ENCODE measurements at regions not wholly inside any gene's neighbourhood (a gene's known extent, or its start where the extent isn't known, plus 50 kb on each side); places are given as distances from the start of the nearest gene placed in this dataset.
A peak's percentile ranks its signal among the peaks of the same experiment; 100 is the strongest.

GRCh38 chr14:97177016-97177415 is 379.8 kb downstream of the VRK1 start:
- H2AFZ ChIP-seq (ENCODE audit: low read depth, low read length), result no peak overlapping the region
- H3K36me3 ChIP-seq (ENCODE audit: insufficient read depth, low read length), result no peaks in the 10 kb centered on the region
- H3K9ac ChIP-seq (ENCODE audit: low read length), result no peak overlapping the region
- H3K27ac ChIP-seq (ENCODE audit: low read length), result no peak overlapping the region
- no peaks in the 10 kb centered on the region for H3K27me3 ChIP-seq (ENCODE audit: insufficient read depth, low read depth, low read length)
- H3F3A ChIP-seq (ENCODE audit: insufficient read depth, low read length, poor library complexity, severe bottlenecking), result no peaks in the 10 kb centered on the region
- TF ChIP-seq SMC3 (conservative IDR thresholded peaks at IDR 0.05; ENCODE audit: poor library complexity) (peak; percentile 16), EZH2 (IDR thresholded peaks at IDR 0.05; ENCODE audit: borderline replicate concordance, insufficient read depth, low read length, poor library complexity, severe bottlenecking) (no peak), REST (IDR thresholded peaks at IDR 0.05; ENCODE audit: borderline replicate concordance) (no peak), CTCF (IDR thresholded peaks at IDR 0.05; ENCODE audit: poor library complexity, severe bottlenecking) (peak; percentile 21), TAF1 (IDR thresholded peaks at IDR 0.05; ENCODE audit: low read depth) (no peak)
- no peak overlapping the region for H3K4me3 ChIP-seq (ENCODE audit: low read length)
- no peak overlapping the region for H3K4me2 ChIP-seq (ENCODE audit: low read length)
- no peaks in the 10 kb centered on the region for H3K79me2 ChIP-seq (replicated peaks; ENCODE audit: insufficient read depth, low read length)
- H3K9me3 ChIP-seq (ENCODE audit: low read length), result no peaks in the 10 kb centered on the region
- H4K20me1 ChIP-seq (ENCODE audit: insufficient read depth), result no peaks in the 10 kb centered on the region
- no peaks in the 10 kb centered on the region for H3K9me2 ChIP-seq (ENCODE audit: insufficient read depth, low read length)

GRCh38 chr14:97177635-97178034 is 380.5 kb downstream of the VRK1 start:
- Histone ChIP-seq H3K9me2 (ENCODE audit: insufficient read depth, low read length) (no peaks in the 10 kb centered on the region), H3K79me2 (replicated peaks; ENCODE audit: insufficient read depth, low read length) (no peaks in the 10 kb centered on the region), H3K27ac (ENCODE audit: low read length) (no peak overlapping the region), H3K36me3 (ENCODE audit: insufficient read depth, low read length) (no peaks in the 10 kb centered on the region), H3K4me2 (ENCODE audit: low read length) (no peak overlapping the region), H4K20me1 (ENCODE audit: insufficient read depth) (no peaks in the 10 kb centered on the region), H3K9me3 (ENCODE audit: low read length) (no peaks in the 10 kb centered on the region), H3F3A (ENCODE audit: insufficient read depth, low read length, poor library complexity, severe bottlenecking) (no peaks in the 10 kb centered on the region), H3K27me3 (ENCODE audit: insufficient read depth, low read depth, low read length) (no peaks in the 10 kb centered on the region), H3K9ac (ENCODE audit: low read length) (no peak overlapping the region), H3K4me3 (ENCODE audit: low read length) (no peak overlapping the region), H2AFZ (ENCODE audit: low read depth, low read length) (no peak overlapping the region)
- TF ChIP-seq MXI1 (conservative IDR thresholded peaks at IDR 0.05; ENCODE audit: poor library complexity, severe bottlenecking), result no peak
- TF ChIP-seq POLR2AphosphoS5 (IDR thresholded peaks at IDR 0.05), result no peak
- no peak for TF ChIP-seq EZH2 (IDR thresholded peaks at IDR 0.05; ENCODE audit: borderline replicate concordance, insufficient read depth, low read length, poor library complexity, severe bottlenecking)
- no peak for TF ChIP-seq RAD21 (conservative IDR thresholded peaks at IDR 0.05)
- TF ChIP-seq EP300 (conservative IDR thresholded peaks at IDR 0.05; ENCODE audit: poor library complexity, severe bottlenecking), result no peak
- no peak for TF ChIP-seq SMC3 (conservative IDR thresholded peaks at IDR 0.05; ENCODE audit: poor library complexity)
- TF ChIP-seq REST (IDR thresholded peaks at IDR 0.05; ENCODE audit: borderline replicate concordance), result no peak
- no peak for TF ChIP-seq TAF1 (IDR thresholded peaks at IDR 0.05; ENCODE audit: low read depth)
- no peak for TF ChIP-seq CTCF (IDR thresholded peaks at IDR 0.05; ENCODE audit: poor library complexity, severe bottlenecking)

Measured in neural cell (in vitro differentiated cells).